ENCODE measurements at regions not wholly inside any gene's neighbourhood (a gene's known extent, or its start where the extent isn't known, plus 50 kb on each side); places are given as distances from the start of the nearest gene placed in this dataset.
"Not testable (repeated sequence)": the region's sequence is repeated elsewhere in the genome, so short reads cannot be mapped to it uniquely, and the experiment has no call there.

DNA sequence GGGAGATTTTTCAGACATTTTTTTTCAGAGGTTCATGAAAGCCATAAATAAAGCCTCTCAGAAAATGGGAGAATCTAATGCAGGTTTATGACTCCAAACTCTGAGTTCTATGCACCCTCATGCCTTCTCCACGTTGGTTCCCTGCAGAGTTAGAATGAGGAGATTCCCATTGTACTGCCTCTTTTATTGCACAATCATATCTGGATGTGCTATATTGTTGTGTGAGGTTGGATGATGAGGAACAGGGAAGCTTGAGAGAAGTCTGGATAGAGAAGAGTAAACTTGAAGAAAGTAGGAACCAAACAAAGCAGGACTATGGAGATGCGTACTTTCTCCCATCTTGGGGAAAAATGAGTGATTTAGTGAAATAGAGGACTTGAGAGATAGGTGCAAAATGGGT lies 178.8 kb downstream of the PDCD6IP start:
- Histone ChIP-seq H3K36me3 (replicated peaks) (no peaks in the 10 kb centered on the region), H3K27me3 (replicated peaks) (no peaks in the 10 kb centered on the region), H3K4me3 (ENCODE audit: low read depth, low read length) (no peak overlapping the region), H3K27ac (no peak overlapping the region)
- in situ Hi-C loops (cut with HindIII; ENCODE audit: low pct_ligation_motif_present, low sequenced_read_pairs), result no loop called here
- TF ChIP-seq, protein P1, sequence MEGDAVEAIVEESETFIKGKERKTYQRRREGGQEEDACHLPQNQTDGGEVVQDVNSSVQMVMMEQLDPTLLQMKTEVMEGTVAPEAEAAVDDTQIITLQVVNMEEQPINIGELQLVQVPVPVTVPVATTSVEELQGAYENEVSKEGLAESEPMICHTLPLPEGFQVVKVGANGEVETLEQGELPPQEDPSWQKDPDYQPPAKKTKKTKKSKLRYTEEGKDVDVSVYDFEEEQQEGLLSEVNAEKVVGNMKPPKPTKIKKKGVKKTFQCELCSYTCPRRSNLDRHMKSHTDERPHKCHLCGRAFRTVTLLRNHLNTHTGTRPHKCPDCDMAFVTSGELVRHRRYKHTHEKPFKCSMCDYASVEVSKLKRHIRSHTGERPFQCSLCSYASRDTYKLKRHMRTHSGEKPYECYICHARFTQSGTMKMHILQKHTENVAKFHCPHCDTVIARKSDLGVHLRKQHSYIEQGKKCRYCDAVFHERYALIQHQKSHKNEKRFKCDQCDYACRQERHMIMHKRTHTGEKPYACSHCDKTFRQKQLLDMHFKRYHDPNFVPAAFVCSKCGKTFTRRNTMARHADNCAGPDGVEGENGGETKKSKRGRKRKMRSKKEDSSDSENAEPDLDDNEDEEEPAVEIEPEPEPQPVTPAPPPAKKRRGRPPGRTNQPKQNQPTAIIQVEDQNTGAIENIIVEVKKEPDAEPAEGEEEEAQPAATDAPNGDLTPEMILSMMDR (IDR thresholded peaks at IDR 0.05; ENCODE audit: low read depth, low read length, missing control alignments), result no peak
- DNase-seq, result no peak

DNA sequence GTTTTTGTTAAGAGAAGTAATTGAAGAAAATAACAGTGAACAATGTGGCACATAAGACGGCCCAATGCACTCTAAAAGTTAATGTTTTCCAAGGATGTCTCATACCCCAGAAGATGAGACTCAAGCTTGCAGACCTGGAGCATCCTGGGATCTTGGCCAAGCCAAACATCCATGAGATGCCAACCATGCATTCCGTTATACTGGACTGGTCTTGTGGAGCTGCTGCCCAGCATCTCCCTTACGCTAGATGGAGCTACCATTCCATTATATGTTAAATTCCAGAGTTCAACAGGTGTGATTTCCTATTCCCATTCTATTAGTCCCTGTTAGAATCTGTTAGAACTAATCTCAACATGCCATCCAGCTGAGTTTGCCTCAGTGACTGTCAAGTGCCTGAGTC lies 181.8 kb downstream of the PDCD6IP start:
- in situ Hi-C loops (cut with HindIII; ENCODE audit: low pct_ligation_motif_present, low sequenced_read_pairs), result no loop called here
- Histone ChIP-seq H3K36me3 (replicated peaks) (no peaks in the 10 kb centered on the region), H3K27me3 (replicated peaks) (no peaks in the 10 kb centered on the region), H3K27ac (no peak overlapping the region), H3K4me3 (ENCODE audit: low read depth, low read length) (no peak overlapping the region)
- TF ChIP-seq, protein P1 (IDR thresholded peaks at IDR 0.05; ENCODE audit: low read depth, low read length, missing control alignments), result peak; percentile 78
- DNase-seq, result peak; percentile 71

DNA sequence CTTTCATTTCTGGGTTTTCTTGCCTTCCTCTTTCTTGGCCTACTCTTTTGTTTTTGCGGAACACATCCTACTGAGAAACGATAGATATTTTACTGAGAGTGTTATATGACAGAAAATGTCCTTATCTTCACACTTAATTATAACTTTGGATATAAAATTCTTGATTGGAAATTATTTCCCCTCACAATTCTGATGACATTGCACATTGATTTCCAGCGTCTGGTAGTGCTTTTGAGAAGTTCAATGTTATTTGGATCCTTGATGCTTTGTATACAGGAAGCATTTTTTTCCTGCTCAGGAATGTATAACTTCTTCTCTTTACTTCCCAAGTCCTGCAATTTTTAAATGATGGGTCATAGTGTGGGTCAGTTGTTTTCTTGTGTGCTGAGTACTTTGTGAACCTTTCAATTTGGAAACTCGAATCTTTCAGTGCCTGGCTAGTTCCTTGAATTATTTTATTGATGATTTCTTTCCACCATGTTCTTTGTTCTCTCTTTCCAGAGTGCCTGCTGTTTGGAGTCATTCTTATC lies 183.9 kb downstream of the PDCD6IP start:
- no peak overlapping the region for H3K4me3 ChIP-seq (ENCODE audit: low read depth, low read length)
- DNase-seq, result no peak
- no peaks in the 10 kb centered on the region for H3K27me3 ChIP-seq (replicated peaks)
- in situ Hi-C loops (cut with HindIII; ENCODE audit: low pct_ligation_motif_present, low sequenced_read_pairs), result no loop called here
- H3K36me3 ChIP-seq (replicated peaks), result no peaks in the 10 kb centered on the region
- no peak overlapping the region for H3K27ac ChIP-seq
- TF ChIP-seq, protein P1 (IDR thresholded peaks at IDR 0.05; ENCODE audit: low read depth, low read length, missing control alignments), result no peak

DNA sequence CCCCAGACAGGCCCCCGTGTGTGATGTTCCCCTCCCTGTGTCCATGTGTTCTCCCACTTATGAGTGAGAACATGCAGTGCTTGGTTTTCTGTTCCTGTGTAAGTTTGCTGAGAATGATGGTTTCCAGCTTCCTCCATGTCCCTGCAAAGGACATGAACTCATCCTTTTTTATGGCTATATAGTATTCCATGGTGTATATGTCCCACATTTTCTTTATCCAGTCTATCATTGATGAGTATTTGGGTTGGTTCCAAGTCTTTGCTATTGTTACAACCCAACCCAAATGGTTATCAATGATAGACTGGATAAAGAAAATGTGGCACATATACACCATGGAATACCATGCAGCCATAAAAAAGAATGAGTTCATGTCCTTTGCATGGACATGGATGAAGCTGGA lies 184.5 kb downstream of the PDCD6IP start:
- H3K27me3 ChIP-seq (replicated peaks); H3K27ac ChIP-seq; DNase-seq; H3K36me3 ChIP-seq (replicated peaks); H3K4me3 ChIP-seq (ENCODE audit: low read depth, low read length); in situ Hi-C loops (cut with HindIII; ENCODE audit: low pct_ligation_motif_present, low sequenced_read_pairs): not testable (repeated sequence)

DNA sequence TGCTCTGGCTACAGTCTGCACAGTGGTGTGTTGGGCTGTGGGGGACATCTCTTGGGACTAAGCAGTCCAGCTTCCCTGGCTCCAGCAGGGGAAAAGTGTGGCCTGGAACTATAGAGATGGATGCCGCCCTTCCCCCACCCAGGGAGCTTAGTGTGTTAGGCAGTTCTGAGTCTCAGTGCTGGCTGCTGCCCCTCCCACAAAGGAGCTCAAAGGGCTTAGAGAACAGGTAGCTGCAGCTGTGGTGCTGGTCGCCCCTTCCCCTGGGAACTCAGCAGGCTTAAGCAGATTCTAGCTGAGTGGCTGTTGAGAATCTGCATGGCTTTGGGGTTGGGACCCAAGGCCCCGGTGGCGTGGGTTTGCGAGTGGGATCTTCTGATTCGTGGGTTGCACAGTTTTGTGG lies 190.8 kb downstream of the PDCD6IP start:
- Histone ChIP-seq H3K4me3 (ENCODE audit: low read depth, low read length) (no peak overlapping the region), H3K36me3 (replicated peaks) (no peaks in the 10 kb centered on the region), H3K27ac (no peak overlapping the region), H3K27me3 (replicated peaks) (no peaks in the 10 kb centered on the region)
- no peak for DNase-seq
- TF ChIP-seq, protein P1 (IDR thresholded peaks at IDR 0.05; ENCODE audit: low read depth, low read length, missing control alignments), result no peak
- in situ Hi-C loops (cut with HindIII; ENCODE audit: low pct_ligation_motif_present, low sequenced_read_pairs), result no loop called here

DNA sequence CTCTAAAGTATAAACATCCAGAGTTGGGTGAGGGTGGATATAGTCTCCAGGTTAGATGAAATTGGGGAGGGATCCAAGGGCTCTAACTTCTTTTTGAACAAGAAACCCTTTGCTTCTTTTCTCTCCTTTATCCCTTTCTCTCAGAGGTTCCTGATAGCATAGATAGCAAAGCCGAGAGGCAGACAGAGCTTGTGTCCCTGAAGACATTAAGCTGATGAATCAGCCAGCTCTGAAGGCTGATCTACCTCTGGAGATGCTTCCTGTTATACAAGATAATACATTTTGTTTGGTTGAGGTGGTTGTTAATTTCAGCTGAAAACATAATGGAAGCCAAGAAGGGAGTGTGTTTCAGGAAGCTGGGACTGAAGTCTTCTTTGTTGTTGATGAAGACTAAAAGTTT lies 193.2 kb downstream of the PDCD6IP start:
- DNase-seq, result peak; percentile 12
- no peak overlapping the region for H3K4me3 ChIP-seq (ENCODE audit: low read depth, low read length)
- no peak overlapping the region for H3K27ac ChIP-seq
- no peaks in the 10 kb centered on the region for H3K36me3 ChIP-seq (replicated peaks)
- TF ChIP-seq, protein P1 (IDR thresholded peaks at IDR 0.05; ENCODE audit: low read depth, low read length, missing control alignments), result no peak
- in situ Hi-C loops (cut with HindIII; ENCODE audit: low pct_ligation_motif_present, low sequenced_read_pairs), result no loop called here
- H3K27me3 ChIP-seq (replicated peaks), result no peaks in the 10 kb centered on the region

Measured in brain microvascular endothelial cell (primary cell).